ENCODE measurements at regions not wholly inside any gene's neighbourhood (a gene's known extent, or its start where the extent isn't known, plus 50 kb on each side); places are given as distances from the start of the nearest gene placed in this dataset.
"Not testable (repeated sequence)": the region's sequence is repeated elsewhere in the genome, so short reads cannot be mapped to it uniquely, and the experiment has no call there.

GRCh38 chr3:16063603-16064002 is 110.9 kb upstream of the GALNT15 start:
- H3K4me3 Mint-ChIP-seq = no peak overlapping the region
- H3K36me3 Mint-ChIP-seq (ENCODE audit: low read depth) = no peaks in the 10 kb centered on the region
- peaks cover 7% of the 10 kb centered on the region for H3K27me3 Mint-ChIP-seq
- no peak overlapping the region for H3K27ac Mint-ChIP-seq
- DNase-seq = no peak
- H3K4me1 Mint-ChIP-seq = peaks cover 1% of the 10 kb centered on the region
- H3K9me3 Mint-ChIP-seq = peaks cover 3% of the 10 kb centered on the region
- intact Hi-C loops (cut with micrococcal nuclease) = no loop called here

- Mint-ChIP-seq H3K9me3 (peaks cover 3% of the 10 kb centered on the region), H3K4me1 (peaks cover 1% of the 10 kb centered on the region), H3K27me3 (peaks cover 7% of the 10 kb centered on the region), H3K27ac (no peak overlapping the region), H3K36me3 (ENCODE audit: low read depth) (no peaks in the 10 kb centered on the region), H3K4me3 (no peak overlapping the region)
- intact Hi-C loops (cut with micrococcal nuclease) = no loop called here
- no peak for DNase-seq
These were observed 109.7 kb upstream of the GALNT15 start for GRCh38 chr3:16064642-16065414.

GRCh38 chr3:16066545-16066944 is 107.9 kb upstream of the GALNT15 start:
- intact Hi-C loops (cut with micrococcal nuclease) = no loop called here
- peaks cover 3% of the 10 kb centered on the region for H3K27me3 Mint-ChIP-seq
- no peak for DNase-seq
- peaks cover 3% of the 10 kb centered on the region for H3K9me3 Mint-ChIP-seq
- H3K4me1 Mint-ChIP-seq = peaks cover 1% of the 10 kb centered on the region
- H3K27ac Mint-ChIP-seq = no peak overlapping the region
- H3K36me3 Mint-ChIP-seq (ENCODE audit: low read depth) = no peaks in the 10 kb centered on the region
- H3K4me3 Mint-ChIP-seq = no peak overlapping the region

- no peak overlapping the region for H3K27ac Mint-ChIP-seq
- intact Hi-C loops (cut with micrococcal nuclease) = no loop called here
- H3K4me3 Mint-ChIP-seq = no peak overlapping the region
- peaks cover 3% of the 10 kb centered on the region for H3K9me3 Mint-ChIP-seq
- peaks cover 1% of the 10 kb centered on the region for H3K4me1 Mint-ChIP-seq
- no peak for DNase-seq
- H3K36me3 Mint-ChIP-seq (ENCODE audit: low read depth) = no peaks in the 10 kb centered on the region
- H3K27me3 Mint-ChIP-seq = peaks cover 3% of the 10 kb centered on the region
These were observed 107.5 kb upstream of the GALNT15 start for GRCh38 chr3:16066975-16067374.

GRCh38 chr3:16067837-16068471 is 106.5 kb upstream of the GALNT15 start:
- no peak overlapping the region for H3K27ac Mint-ChIP-seq
- peaks cover 1% of the 10 kb centered on the region for H3K4me1 Mint-ChIP-seq
- H3K4me3 Mint-ChIP-seq = no peak overlapping the region
- no peak for DNase-seq
- no peaks in the 10 kb centered on the region for H3K36me3 Mint-ChIP-seq (ENCODE audit: low read depth)
- intact Hi-C loops (cut with micrococcal nuclease) = no loop called here
- H3K27me3 Mint-ChIP-seq = peaks cover 1% of the 10 kb centered on the region
- peaks cover 1% of the 10 kb centered on the region for H3K9me3 Mint-ChIP-seq

GRCh38 chr3:16069149-16069922 is 105.1 kb upstream of the GALNT15 start:
- Mint-ChIP-seq H3K9me3 (no peaks in the 10 kb centered on the region), H3K4me1 (no peaks in the 10 kb centered on the region), H3K4me3 (no peak overlapping the region), H3K27ac (no peak overlapping the region), H3K27me3 (no peaks in the 10 kb centered on the region), H3K36me3 (ENCODE audit: low read depth) (no peaks in the 10 kb centered on the region)
- DNase-seq = no peak
- intact Hi-C loops (cut with micrococcal nuclease) = no loop called here

- Mint-ChIP-seq H3K27me3 (no peaks in the 10 kb centered on the region), H3K27ac (no peak overlapping the region), H3K4me3 (no peak overlapping the region), H3K9me3 (no peaks in the 10 kb centered on the region), H3K4me1 (no peaks in the 10 kb centered on the region), H3K36me3 (ENCODE audit: low read depth) (no peaks in the 10 kb centered on the region)
- DNase-seq = no peak
- intact Hi-C loops (cut with micrococcal nuclease) = no loop called here
These were observed 103.8 kb upstream of the GALNT15 start for GRCh38 chr3:16070707-16071106.

GRCh38 chr3:16071206-16071605 is 103.3 kb upstream of the GALNT15 start:
- Mint-ChIP-seq H3K9me3 (no peaks in the 10 kb centered on the region), H3K36me3 (ENCODE audit: low read depth) (no peaks in the 10 kb centered on the region), H3K27me3 (no peaks in the 10 kb centered on the region), H3K4me1 (no peaks in the 10 kb centered on the region), H3K4me3 (no peak overlapping the region), H3K27ac (no peak overlapping the region)
- intact Hi-C loops (cut with micrococcal nuclease) = no loop called here
- DNase-seq = no peak

- no peak for DNase-seq
- Mint-ChIP-seq H3K36me3 (ENCODE audit: low read depth) (no peaks in the 10 kb centered on the region), H3K27me3 (no peaks in the 10 kb centered on the region), H3K4me3 (no peak overlapping the region), H3K4me1 (no peaks in the 10 kb centered on the region), H3K27ac (no peak overlapping the region), H3K9me3 (no peaks in the 10 kb centered on the region)
- intact Hi-C loops (cut with micrococcal nuclease) = no loop called here
These were observed 101.9 kb upstream of the GALNT15 start for GRCh38 chr3:16072420-16073110.

- intact Hi-C loops (cut with micrococcal nuclease) = no loop called here
- peaks cover 4% of the 10 kb centered on the region for H3K9me3 Mint-ChIP-seq
- H3K4me3 Mint-ChIP-seq = no peak overlapping the region
- H3K36me3 Mint-ChIP-seq (ENCODE audit: low read depth) = no peaks in the 10 kb centered on the region
- no peak for DNase-seq
- no peaks in the 10 kb centered on the region for H3K27me3 Mint-ChIP-seq
- H3K27ac Mint-ChIP-seq = no peak overlapping the region
- H3K4me1 Mint-ChIP-seq = no peaks in the 10 kb centered on the region
These were observed 101.3 kb upstream of the GALNT15 start for GRCh38 chr3:16073203-16073602.

GRCh38 chr3:16073990-16074671 is 100.3 kb upstream of the GALNT15 start:
- H3K27ac Mint-ChIP-seq; intact Hi-C loops (cut with micrococcal nuclease); H3K4me3 Mint-ChIP-seq; DNase-seq; H3K9me3 Mint-ChIP-seq; H3K36me3 Mint-ChIP-seq (ENCODE audit: low read depth); H3K27me3 Mint-ChIP-seq; H3K4me1 Mint-ChIP-seq: not testable (repeated sequence)

- intact Hi-C loops (cut with micrococcal nuclease) = no loop called here
- H3K36me3 Mint-ChIP-seq (ENCODE audit: low read depth) = no peaks in the 10 kb centered on the region
- H3K9me3 Mint-ChIP-seq = peaks cover 6% of the 10 kb centered on the region
- no peak overlapping the region for H3K4me3 Mint-ChIP-seq
- no peaks in the 10 kb centered on the region for H3K4me1 Mint-ChIP-seq
- DNase-seq = no peak
- no peak overlapping the region for H3K27ac Mint-ChIP-seq
- H3K27me3 Mint-ChIP-seq = no peaks in the 10 kb centered on the region
These were observed 98.8 kb upstream of the GALNT15 start for GRCh38 chr3:16075647-16076046.

GRCh38 chr3:16076564-16076963 is 97.9 kb upstream of the GALNT15 start:
- Mint-ChIP-seq H3K4me3 (no peak overlapping the region), H3K9me3 (peaks cover 12% of the 10 kb centered on the region), H3K36me3 (ENCODE audit: low read depth) (no peaks in the 10 kb centered on the region), H3K27me3 (no peaks in the 10 kb centered on the region), H3K4me1 (no peaks in the 10 kb centered on the region), H3K27ac (no peak overlapping the region)
- intact Hi-C loops (cut with micrococcal nuclease) = no loop called here
- DNase-seq = no peak

Measured in activated CD4-positive, alpha-beta T cell treated with anti-CD3 and anti-CD28 coated beads, Interleukin-2, amount 10 ng/mL, durations not matched to agents 24 days and 14 days (primary cell).